NCI-H2196 (cell line): ENCODE measurements at regions not wholly inside any gene's neighbourhood (a gene's known extent, or its start where the extent isn't known, plus 50 kb on each side); places are given as distances from the start of the nearest gene placed in this dataset.

Source experiments
- DNase-seq: peaks from one replicate; lab custom pipeline; 2025; ENCODE audit not compliant: unreplicated experiment; lab: John Stamatoyannopoulos, UW

DNA sequence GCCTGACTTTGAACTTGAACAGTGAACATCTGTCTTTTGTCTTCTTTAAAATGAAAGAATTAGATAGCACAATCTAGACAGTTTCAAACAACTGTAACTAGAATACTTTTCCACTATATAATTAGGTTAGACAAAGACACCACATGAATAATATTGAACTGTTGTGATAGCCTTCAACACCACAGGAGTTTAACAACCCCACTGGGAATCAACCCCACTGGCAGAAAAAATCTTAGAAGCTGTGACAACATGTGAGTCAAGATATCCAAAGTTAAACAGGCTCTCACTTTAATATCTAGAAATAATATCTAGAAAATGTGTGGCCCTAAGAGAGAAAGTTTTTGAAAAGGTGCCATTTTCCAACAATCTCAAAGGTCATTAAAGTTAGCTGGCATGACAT lies 64.4 kb upstream of the PRICKLE2 start:
- DNase-seq = no peak

DNA sequence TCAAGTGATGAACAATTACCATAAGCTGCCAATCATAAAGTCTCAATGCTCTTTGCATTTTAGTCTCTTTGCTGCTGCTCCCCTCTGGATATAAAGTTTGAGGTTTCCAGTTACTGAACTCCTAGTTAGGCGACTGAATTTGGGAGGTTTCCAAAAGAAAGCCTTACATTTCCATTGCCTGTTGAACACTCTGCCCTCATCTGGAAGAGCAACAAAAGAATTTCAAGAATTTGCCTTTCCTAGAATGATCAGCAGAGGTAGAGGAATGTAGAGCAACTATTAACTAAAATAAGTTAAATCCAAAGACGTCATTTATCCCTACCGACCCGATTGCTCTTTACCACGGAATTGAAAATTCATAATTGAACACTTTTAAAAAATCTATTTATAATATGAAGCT lies 53.4 kb upstream of the PRICKLE2 start:
- DNase-seq = no peak

DNA sequence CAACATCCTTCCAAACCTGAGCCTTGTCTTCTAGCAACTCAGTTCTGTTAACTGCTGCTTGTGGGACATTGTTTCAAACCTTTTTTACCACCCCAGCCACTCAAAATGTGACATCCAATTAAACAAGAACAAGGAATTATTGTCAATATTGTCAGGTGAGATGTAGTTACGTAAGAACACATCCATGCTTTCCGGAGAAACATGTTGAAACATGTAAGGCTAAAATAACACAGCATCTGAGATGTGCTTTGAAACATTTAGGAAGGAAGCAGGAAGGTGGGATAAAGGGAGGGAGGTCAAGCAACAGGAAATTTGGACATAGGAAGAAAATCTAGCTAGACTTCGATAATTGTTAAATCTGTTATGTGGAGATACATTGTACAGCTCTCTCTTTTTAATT lies 50.9 kb upstream of the PRICKLE2 start:
- DNase-seq = no peak
